GM12874 (cell line): ENCODE measurements at regions not wholly inside any gene's neighbourhood (a gene's known extent, or its start where the extent isn't known, plus 50 kb on each side); places are given as distances from the start of the nearest gene placed in this dataset.

Experiments
- TF ChIP-seq, protein P1 (sequence below): IDR thresholded peaks from 2 replicates; pipeline ENCODE4 v1.5.1; 2011; ENCODE audit warnings: low read depth, mild to moderate bottlenecking, control low read depth, low read length, moderate library complexity; ENCODE audit not compliant: insufficient read depth

- TF ChIP-seq, protein P1, sequence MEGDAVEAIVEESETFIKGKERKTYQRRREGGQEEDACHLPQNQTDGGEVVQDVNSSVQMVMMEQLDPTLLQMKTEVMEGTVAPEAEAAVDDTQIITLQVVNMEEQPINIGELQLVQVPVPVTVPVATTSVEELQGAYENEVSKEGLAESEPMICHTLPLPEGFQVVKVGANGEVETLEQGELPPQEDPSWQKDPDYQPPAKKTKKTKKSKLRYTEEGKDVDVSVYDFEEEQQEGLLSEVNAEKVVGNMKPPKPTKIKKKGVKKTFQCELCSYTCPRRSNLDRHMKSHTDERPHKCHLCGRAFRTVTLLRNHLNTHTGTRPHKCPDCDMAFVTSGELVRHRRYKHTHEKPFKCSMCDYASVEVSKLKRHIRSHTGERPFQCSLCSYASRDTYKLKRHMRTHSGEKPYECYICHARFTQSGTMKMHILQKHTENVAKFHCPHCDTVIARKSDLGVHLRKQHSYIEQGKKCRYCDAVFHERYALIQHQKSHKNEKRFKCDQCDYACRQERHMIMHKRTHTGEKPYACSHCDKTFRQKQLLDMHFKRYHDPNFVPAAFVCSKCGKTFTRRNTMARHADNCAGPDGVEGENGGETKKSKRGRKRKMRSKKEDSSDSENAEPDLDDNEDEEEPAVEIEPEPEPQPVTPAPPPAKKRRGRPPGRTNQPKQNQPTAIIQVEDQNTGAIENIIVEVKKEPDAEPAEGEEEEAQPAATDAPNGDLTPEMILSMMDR, result no peak
These were observed 155.6 kb upstream of the CXCL13 start for GRCh38 chr4:77450006-77450405.

DNA sequence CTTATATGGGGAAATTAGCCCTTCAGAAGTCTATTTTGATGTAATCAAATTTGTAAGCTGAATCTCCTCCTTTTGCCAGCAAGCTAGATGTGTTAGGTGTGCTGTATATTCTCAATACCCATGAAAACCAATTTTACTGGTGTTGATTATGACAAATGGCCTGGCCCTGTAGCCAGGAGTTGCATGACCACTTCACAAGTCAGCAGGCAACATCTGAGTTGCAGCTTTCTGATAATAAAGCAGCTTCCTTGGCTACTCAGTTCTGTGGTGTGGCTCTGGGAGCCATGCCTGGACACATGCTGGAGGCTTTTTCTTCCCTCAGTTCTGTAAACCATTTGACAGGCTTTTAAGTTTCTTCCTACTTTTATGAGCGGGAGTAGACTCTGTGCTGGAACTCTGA, 154.1 kb upstream of the CXCL13 start:
- TF ChIP-seq, protein P1, result no peak

DNA sequence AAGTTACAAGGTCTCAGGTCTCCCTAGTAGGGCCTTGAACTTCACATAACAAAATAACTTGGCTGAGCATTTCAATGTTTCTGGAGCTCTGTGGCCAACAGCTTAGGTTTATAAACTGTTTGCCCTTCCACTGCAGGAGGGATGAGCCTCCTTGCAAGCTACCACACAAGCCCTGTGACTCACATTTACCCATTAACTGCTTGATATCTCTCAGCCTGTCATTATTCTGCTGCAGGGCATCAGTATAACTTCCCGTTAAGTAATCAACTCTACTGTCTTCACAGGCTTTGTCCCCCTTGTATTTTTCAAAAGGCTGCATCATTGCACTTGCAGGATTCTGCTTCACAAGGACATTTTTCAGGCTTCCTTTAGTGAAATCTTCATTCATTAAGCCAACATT, 151.7 kb upstream of the CXCL13 start:
- TF ChIP-seq, protein P1, result no peak

GRCh38 chr4:77454858-77455257, 150.8 kb upstream of the CXCL13 start:
- TF ChIP-seq, protein P1, result no peak

DNA sequence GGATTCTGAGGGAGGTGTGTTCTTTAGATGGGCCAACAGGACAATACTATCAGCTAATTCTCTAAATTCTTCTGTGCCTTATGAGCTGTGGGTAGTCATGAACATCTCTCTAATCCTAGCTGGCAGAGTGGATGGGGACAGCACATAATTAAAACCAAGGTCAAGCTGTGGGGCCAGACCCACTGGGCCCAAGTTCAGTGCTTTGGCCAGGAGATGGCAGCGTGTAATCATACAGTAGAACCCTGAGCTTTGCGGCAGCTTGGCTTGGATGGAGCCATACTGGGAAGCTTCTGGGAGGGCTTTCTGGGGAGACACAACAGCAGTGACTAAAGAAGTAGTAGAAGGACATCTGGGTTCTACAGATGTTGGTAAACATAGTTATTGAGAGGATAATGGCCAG, 140.3 kb upstream of the CXCL13 start:
- TF ChIP-seq, protein P1, result no peak

DNA sequence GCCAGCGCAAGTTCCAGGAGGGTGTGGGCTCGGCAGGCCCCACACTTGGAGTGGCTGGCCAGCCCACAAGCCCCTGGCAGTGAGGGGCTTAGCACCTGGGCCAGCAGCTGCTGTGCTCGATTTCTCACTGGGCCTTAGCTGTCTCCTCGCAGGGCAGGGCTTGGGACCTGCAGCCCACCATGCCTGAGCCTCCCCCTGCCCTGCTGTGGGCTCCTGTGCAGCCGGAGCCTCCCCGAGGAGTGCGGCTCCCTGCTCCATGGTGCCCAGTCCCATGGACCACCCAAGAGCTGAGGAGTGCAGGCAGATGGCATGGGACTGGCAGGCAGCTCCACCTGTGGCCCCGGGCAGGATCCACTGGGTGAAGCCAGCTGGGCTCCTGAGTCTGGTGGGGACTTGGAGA, 139.2 kb upstream of the CXCL13 start:
- TF ChIP-seq, protein P1, result no peak

- TF ChIP-seq, protein P1, result no peak
These were observed 133.7 kb upstream of the CXCL13 start for GRCh38 chr4:77471821-77472495.
